DOHH2 (cell line): ENCODE measurements at regions not wholly inside any gene's neighbourhood (a gene's known extent, or its start where the extent isn't known, plus 50 kb on each side); places are given as distances from the start of the nearest gene placed in this dataset.

Source experiments
- H3F3A ChIP-seq: fragments of 200-600 bp; sonication (generic), shearing (Covaris generic); 2 replicates; pipeline ENCODE4 v1.6.0; 2016; ENCODE audit warnings: antibody characterized with exemption, mild to moderate bottlenecking; ENCODE audit not compliant: control insufficient read depth, insufficient read depth
- H3K27ac ChIP-seq: fragments of 200-600 bp; sonication (generic); 2 replicates; pipeline ENCODE4 v1.5.1; 2014; ENCODE audit warnings: low read depth, mild to moderate bottlenecking, low read length, moderate library complexity
- H3K27me3 ChIP-seq: fragments of 200-600 bp; sonication (generic); 2 replicates; pipeline ENCODE4 v1.6.1; 2014; ENCODE audit warnings: mild to moderate bottlenecking, low read length, mixed read lengths; ENCODE audit not compliant: control insufficient read depth
- H3K36me3 ChIP-seq: fragments of 200-600 bp; sonication (generic); 2 replicates; pipeline ENCODE4 v1.6.1; 2014; ENCODE audit warnings: mild to moderate bottlenecking, low read length, moderate library complexity, mixed read lengths; ENCODE audit not compliant: control insufficient read depth
- H3K4me1 ChIP-seq: fragments of 200-600 bp; sonication (generic); 2 replicates; pipeline ENCODE4 v1.6.1; 2014; ENCODE audit warnings: mild to moderate bottlenecking, low read length, mixed read lengths; ENCODE audit not compliant: control insufficient read depth
- H3K4me2 ChIP-seq: fragments of 200-600 bp; sonication (generic); 2 replicates; pipeline ENCODE4 v1.6.0; 2014; ENCODE audit warnings: mild to moderate bottlenecking, low read length, moderate library complexity
- H3K4me3 ChIP-seq: fragments of 200-600 bp; sonication (generic); 2 replicates; pipeline ENCODE4 v1.5.1; 2014; ENCODE audit warnings: mild to moderate bottlenecking, low read length, mixed read lengths
- H3K79me2 ChIP-seq: fragments of 200-600 bp; sonication (generic); 2 replicates; pipeline ENCODE4 v1.6.1; 2014; ENCODE audit warnings: mild to moderate bottlenecking, low read length, mixed read lengths; ENCODE audit not compliant: control insufficient read depth
- H3K9me2 ChIP-seq: fragments of 200-600 bp; sonication (generic); replicated peaks from 2 replicates; pipeline ENCODE4 v1.6.1; 2014; ENCODE audit warnings: mild to moderate bottlenecking, low read length, mixed read lengths; ENCODE audit not compliant: control insufficient read depth
- H3K9me3 ChIP-seq: fragments of 200-600 bp; sonication (generic); 2 replicates; pipeline ENCODE4 v1.6.1; 2014; ENCODE audit warnings: antibody characterized with exemption, low read length, mixed read lengths; ENCODE audit not compliant: control insufficient read depth, insufficient read depth
- H4K20me1 ChIP-seq: fragments of 200-600 bp; sonication (generic); 2 replicates; pipeline ENCODE4 v1.6.0; 2014; ENCODE audit warnings: low read depth, mild to moderate bottlenecking, antibody characterized with exemption, low read length, moderate library complexity; ENCODE audit not compliant: control insufficient read depth, insufficient read depth
- EZH2phosphoT487 ChIP-seq: fragments of 200-600 bp; sonication (generic); IDR thresholded peaks from 2 replicates; pipeline ENCODE4 v1.6.1; 2017; ENCODE audit warnings: borderline replicate concordance, mild to moderate bottlenecking, antibody characterized with exemption, low read length, moderate library complexity, mixed read lengths
- TF ChIP-seq, protein P1 (sequence below): fragments of 200-600 bp; sonication (generic); IDR thresholded peaks from one replicate; pipeline ENCODE4 v1.5.1; 2014; ENCODE audit warnings: antibody characterized with exemption, mild to moderate bottlenecking, low read depth, low read length; ENCODE audit not compliant: poor library complexity, severe bottlenecking

DNA sequence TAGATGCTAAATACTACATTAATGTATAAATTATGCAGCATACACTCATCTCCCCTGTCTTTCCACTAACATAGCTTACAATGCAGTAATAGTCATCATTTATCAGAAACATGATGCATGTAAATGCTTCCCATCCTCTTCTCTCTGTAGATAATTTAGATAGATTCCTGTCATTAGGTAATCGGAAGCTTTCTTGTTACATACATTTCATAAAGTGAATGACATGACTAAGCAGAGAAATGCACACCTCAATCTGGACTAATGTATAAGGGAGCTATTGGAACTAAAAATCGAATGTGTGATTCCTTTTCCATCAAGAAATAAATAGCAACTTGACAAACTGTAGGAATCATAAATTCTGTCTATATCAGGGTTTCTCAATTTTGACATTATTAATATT, 273.4 kb downstream of the RASSF9 start:
- Histone ChIP-seq H3K4me3 (no peak overlapping the region), H3K9me2 (no peaks in the 10 kb centered on the region), H3K36me3 (no peaks in the 10 kb centered on the region), H3K4me1 (no peaks in the 10 kb centered on the region), H4K20me1 (no peaks in the 10 kb centered on the region), H3F3A (no peaks in the 10 kb centered on the region), H3K79me2 (no peaks in the 10 kb centered on the region), H3K9me3 (no peaks in the 10 kb centered on the region), H3K4me2 (no peak overlapping the region), H3K27me3 (0 out of 2 replicates have a peak, but pooled peaks cover 2% of the 10 kb centered on the region), H3K27ac (no peak overlapping the region)
- no peak for TF ChIP-seq EZH2phosphoT487

DNA sequence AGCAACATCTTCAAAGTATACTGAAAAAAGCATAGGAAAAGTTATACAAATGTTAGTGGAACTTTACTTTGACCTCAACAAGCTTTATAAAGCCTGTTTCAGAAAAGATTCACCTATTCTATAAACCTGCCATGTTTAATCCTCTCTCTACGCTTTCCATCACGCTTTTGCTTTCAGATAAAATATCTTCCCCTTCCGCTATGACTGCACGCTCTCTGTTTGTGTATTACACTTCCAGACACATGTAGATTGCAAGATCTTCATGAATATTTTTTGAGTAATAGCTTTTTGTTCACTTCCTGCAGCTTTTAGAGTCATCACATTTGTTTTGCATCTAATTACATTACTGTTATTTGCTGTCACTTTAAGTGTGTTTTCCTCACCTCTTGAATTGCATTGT, 271.4 kb downstream of the RASSF9 start:
- no peaks in the 10 kb centered on the region for H4K20me1 ChIP-seq
- no peak overlapping the region for H3K27ac ChIP-seq
- H3K36me3 ChIP-seq, result no peaks in the 10 kb centered on the region
- H3K27me3 ChIP-seq, result 0 out of 2 replicates have a peak, but pooled peaks cover 2% of the 10 kb centered on the region
- H3K4me2 ChIP-seq, result no peak overlapping the region
- H3F3A ChIP-seq, result no peaks in the 10 kb centered on the region
- no peak overlapping the region for H3K4me3 ChIP-seq
- no peaks in the 10 kb centered on the region for H3K4me1 ChIP-seq
- H3K9me3 ChIP-seq, result no peaks in the 10 kb centered on the region
- no peaks in the 10 kb centered on the region for H3K9me2 ChIP-seq
- TF ChIP-seq EZH2phosphoT487, result no peak
- TF ChIP-seq, protein P1, sequence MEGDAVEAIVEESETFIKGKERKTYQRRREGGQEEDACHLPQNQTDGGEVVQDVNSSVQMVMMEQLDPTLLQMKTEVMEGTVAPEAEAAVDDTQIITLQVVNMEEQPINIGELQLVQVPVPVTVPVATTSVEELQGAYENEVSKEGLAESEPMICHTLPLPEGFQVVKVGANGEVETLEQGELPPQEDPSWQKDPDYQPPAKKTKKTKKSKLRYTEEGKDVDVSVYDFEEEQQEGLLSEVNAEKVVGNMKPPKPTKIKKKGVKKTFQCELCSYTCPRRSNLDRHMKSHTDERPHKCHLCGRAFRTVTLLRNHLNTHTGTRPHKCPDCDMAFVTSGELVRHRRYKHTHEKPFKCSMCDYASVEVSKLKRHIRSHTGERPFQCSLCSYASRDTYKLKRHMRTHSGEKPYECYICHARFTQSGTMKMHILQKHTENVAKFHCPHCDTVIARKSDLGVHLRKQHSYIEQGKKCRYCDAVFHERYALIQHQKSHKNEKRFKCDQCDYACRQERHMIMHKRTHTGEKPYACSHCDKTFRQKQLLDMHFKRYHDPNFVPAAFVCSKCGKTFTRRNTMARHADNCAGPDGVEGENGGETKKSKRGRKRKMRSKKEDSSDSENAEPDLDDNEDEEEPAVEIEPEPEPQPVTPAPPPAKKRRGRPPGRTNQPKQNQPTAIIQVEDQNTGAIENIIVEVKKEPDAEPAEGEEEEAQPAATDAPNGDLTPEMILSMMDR, result no peak
- no peaks in the 10 kb centered on the region for H3K79me2 ChIP-seq

DNA sequence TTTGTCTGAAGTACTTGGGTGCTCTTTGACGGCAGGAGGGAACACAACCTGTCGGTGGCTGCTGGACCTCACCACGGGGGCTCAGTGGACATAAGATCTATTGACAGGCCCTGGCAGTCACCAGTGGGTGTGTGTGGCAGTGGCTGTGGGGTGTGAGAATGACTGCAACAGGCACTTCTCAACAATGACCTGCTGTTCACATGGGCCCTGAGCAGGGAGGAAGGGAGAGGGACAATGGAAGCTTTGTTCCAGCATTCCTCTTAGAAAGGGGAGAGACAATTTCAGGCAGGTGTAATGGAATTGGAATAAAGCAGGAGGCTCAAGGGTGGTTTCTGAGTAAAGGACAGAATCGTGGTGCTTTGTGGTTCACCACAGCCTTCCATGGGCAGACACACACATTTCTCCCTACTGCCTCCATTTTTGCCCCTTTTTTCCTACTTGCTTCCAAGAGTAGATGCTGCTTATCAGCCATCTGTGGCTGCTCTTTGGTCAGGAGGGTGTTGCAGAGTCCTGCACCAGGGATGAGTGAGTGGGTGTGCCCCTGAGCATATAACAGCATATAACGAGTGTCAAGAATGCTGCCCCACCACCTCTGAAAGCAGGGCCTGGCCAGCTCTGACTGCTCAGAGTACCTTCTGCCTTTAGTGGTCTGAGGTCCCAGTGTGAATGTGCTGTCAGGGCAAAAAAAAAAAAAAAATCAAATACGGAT, 267.7 kb downstream of the RASSF9 start:
- Histone ChIP-seq H4K20me1 (no peaks in the 10 kb centered on the region), H3K4me1 (no peaks in the 10 kb centered on the region), H3K79me2 (no peaks in the 10 kb centered on the region), H3F3A (no peaks in the 10 kb centered on the region), H3K9me2 (no peaks in the 10 kb centered on the region), H3K4me3 (no peak overlapping the region), H3K27ac (no peak overlapping the region), H3K9me3 (no peaks in the 10 kb centered on the region), H3K27me3 (0 out of 2 replicates have a peak, but pooled peaks cover 2% of the 10 kb centered on the region), H3K4me2 (no peak overlapping the region), H3K36me3 (no peaks in the 10 kb centered on the region)
- TF ChIP-seq EZH2phosphoT487, result no peak
- TF ChIP-seq, protein P1, result no peak

DNA sequence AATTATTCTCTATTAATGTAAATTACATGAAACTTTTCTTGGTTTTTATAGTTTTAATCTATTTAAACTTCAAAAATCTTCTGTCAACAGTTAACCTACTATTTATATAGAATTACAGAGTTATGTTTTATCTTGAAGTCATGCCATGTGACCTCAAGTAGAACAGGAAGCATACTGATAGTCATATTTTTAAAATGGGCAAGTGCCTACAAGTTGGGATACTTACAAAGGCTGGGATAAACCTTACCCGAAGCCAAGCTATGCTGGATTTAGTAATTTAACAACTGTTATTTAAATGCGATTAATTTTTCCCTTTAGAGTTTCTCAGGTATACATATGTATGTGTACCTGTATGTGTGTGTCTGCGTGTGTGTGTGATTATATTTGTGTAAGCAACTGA, 266.9 kb downstream of the RASSF9 start:
- H3K9me3 ChIP-seq, result no peaks in the 10 kb centered on the region
- no peaks in the 10 kb centered on the region for H3K79me2 ChIP-seq
- H3K4me1 ChIP-seq, result no peaks in the 10 kb centered on the region
- no peaks in the 10 kb centered on the region for H3K36me3 ChIP-seq
- TF ChIP-seq EZH2phosphoT487, result no peak
- TF ChIP-seq, protein P1, result no peak
- H3K27me3 ChIP-seq, result 0 out of 2 replicates have a peak, but pooled peaks cover 2% of the 10 kb centered on the region
- H3K4me3 ChIP-seq, result no peak overlapping the region
- H3K9me2 ChIP-seq, result no peaks in the 10 kb centered on the region
- H4K20me1 ChIP-seq, result no peaks in the 10 kb centered on the region
- H3K4me2 ChIP-seq, result no peak overlapping the region
- H3F3A ChIP-seq, result no peaks in the 10 kb centered on the region
- no peak overlapping the region for H3K27ac ChIP-seq
